ENCODE measurements at regions not wholly inside any gene's neighbourhood (a gene's known extent, or its start where the extent isn't known, plus 50 kb on each side); places are given as distances from the start of the nearest gene placed in this dataset.

GRCh38 chr20:60817891-60818290, 434.2 kb upstream of the CDH4 start:
- intact Hi-C loops (cut with DNase I), result no loop called here
- H3K27ac ChIP-seq, result no peak overlapping the region
- H3K4me1 ChIP-seq, result no peaks in the 10 kb centered on the region
- 88 to 89% (median 89%) methylated on average over 4 of the region's 4 CpGs for WGBS, 3 donors
- H3K36me3 ChIP-seq (ENCODE audit: insufficient read depth in 1 of 2, low read depth in 1 of 2), result no peaks in the 10 kb centered on the region
- ATAC-seq, result no peak
- DNase-seq, result no peak
- H3K9me3 ChIP-seq, result no peaks in the 10 kb centered on the region
- no peak overlapping the region for H3K4me3 ChIP-seq
- TF ChIP-seq, protein P1, sequence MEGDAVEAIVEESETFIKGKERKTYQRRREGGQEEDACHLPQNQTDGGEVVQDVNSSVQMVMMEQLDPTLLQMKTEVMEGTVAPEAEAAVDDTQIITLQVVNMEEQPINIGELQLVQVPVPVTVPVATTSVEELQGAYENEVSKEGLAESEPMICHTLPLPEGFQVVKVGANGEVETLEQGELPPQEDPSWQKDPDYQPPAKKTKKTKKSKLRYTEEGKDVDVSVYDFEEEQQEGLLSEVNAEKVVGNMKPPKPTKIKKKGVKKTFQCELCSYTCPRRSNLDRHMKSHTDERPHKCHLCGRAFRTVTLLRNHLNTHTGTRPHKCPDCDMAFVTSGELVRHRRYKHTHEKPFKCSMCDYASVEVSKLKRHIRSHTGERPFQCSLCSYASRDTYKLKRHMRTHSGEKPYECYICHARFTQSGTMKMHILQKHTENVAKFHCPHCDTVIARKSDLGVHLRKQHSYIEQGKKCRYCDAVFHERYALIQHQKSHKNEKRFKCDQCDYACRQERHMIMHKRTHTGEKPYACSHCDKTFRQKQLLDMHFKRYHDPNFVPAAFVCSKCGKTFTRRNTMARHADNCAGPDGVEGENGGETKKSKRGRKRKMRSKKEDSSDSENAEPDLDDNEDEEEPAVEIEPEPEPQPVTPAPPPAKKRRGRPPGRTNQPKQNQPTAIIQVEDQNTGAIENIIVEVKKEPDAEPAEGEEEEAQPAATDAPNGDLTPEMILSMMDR (IDR thresholded peaks at IDR 0.05), result no peak
- H3K27me3 ChIP-seq (ENCODE audit: insufficient read depth in 3 of 3, low read length in 2 of 3), result peaks cover 0 to 2% (median 0%) of the 10 kb centered on the region in 3 donors

DNA sequence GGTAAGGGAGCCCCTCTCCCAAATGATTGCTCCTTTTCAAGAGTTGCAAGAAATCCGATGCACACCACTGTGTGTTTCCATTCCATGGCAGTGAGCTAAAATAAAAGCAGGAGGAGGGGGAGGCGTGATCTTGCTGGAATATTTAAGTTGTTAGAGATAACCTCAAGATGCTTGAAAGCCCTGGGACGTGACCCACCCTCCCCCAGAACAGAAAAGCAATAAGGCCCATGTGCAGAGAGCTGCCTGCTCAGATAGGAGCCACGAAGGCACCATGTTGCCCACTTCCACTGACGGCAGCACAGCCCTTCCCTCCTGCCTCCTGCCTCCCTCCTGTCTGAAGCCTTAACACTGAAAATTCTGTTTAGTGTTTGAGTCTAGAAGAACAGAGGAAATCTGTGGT, 432.6 kb upstream of the CDH4 start:
- ATAC-seq (no peak), DNase-seq (no peak)
- H3K4me3 ChIP-seq, result no peak overlapping the region
- no peaks in the 10 kb centered on the region for H3K36me3 ChIP-seq (ENCODE audit: insufficient read depth in 1 of 2, low read depth in 1 of 2)
- no peaks in the 10 kb centered on the region for H3K4me1 ChIP-seq
- peaks cover 0 to 2% (median 0%) of the 10 kb centered on the region in 3 donors for H3K27me3 ChIP-seq (ENCODE audit: insufficient read depth in 3 of 3, low read length in 2 of 3)
- H3K27ac ChIP-seq, result no peak overlapping the region
- intact Hi-C loops (cut with DNase I), result no loop called here
- TF ChIP-seq, protein P1 (IDR thresholded peaks at IDR 0.05), result no peak
- H3K9me3 ChIP-seq, result no peaks in the 10 kb centered on the region
- WGBS, 3 donors, result 61 to 80% (median 66%) methylated on average over 5 of the region's 5 CpGs

DNA sequence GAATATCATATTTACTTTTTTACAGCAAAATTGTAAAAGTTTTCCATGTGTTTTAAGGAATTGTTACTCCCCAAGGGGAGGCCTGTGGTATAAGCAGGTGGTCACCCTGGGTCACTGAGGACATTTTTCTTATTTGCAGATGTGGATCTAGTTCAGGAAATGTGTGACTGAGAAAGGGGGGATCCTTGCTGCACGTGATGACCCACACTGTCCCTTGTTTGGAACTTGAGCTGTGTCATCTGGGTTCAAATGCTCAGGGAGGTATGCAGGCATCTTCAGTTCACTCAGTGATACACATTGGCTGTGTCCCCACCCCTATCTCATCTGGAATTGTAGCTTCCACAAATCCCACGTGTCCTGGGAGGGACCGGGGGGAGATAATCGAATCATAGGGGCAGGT, 431.9 kb upstream of the CDH4 start:
- DNase-seq, result no peak
- peaks cover 0 to 2% (median 0%) of the 10 kb centered on the region in 3 donors for H3K27me3 ChIP-seq (ENCODE audit: insufficient read depth in 3 of 3, low read length in 2 of 3)

GRCh38 chr20:60820918-60821317, 431.1 kb upstream of the CDH4 start:
- no peaks in the 10 kb centered on the region for H3K36me3 ChIP-seq (ENCODE audit: insufficient read depth in 1 of 2, low read depth in 1 of 2)
- no peaks in the 10 kb centered on the region for H3K27me3 ChIP-seq (ENCODE audit: insufficient read depth in 3 of 3, low read length in 2 of 3)
- ATAC-seq, result no peak
- H3K27ac ChIP-seq, result no peak overlapping the region
- H3K9me3 ChIP-seq, result no peaks in the 10 kb centered on the region
- intact Hi-C loops (cut with DNase I), result no loop called here
- H3K4me1 ChIP-seq, result no peaks in the 10 kb centered on the region
- TF ChIP-seq, protein P1 (IDR thresholded peaks at IDR 0.05), result no peak
- H3K4me3 ChIP-seq, result no peak overlapping the region
- WGBS, 3 donors, result 84 to 92% (median 88%) methylated on average over 5 of the region's 5 CpGs
- no peak for DNase-seq

More for the DNA sequence above, 431.9 kb upstream of the CDH4 start:
- no peaks in the 10 kb centered on the region for H3K9me3 ChIP-seq
- no peak overlapping the region for H3K27ac ChIP-seq
- ATAC-seq, result no peak
- no peak overlapping the region for H3K4me3 ChIP-seq
- H3K36me3 ChIP-seq (ENCODE audit: insufficient read depth in 1 of 2, low read depth in 1 of 2), result no peaks in the 10 kb centered on the region
- intact Hi-C loops (cut with DNase I), result no loop called here
- 59 to 63% (median 62%) methylated on average over 4 of the region's 4 CpGs for WGBS, 3 donors
- TF ChIP-seq, protein P1 (IDR thresholded peaks at IDR 0.05), result no peak
- H3K4me1 ChIP-seq, result no peaks in the 10 kb centered on the region
